H1 (cell line): ENCODE measurements at regions not wholly inside any gene's neighbourhood (a gene's known extent, or its start where the extent isn't known, plus 50 kb on each side); places are given as distances from the start of the nearest gene placed in this dataset.

Experiments
- CTCF ChIA-PET: fragments of 300-600 bp; sonication (Branson Sonifier 250); formaldehyde crosslinking; loops from one replicate; lab custom pipeline; 2021; ENCODE audit not compliant: partially characterized antibody; lab: Charles Lee
- POLR2A ChIA-PET: fragments of 300-600 bp; sonication (Branson Sonifier 250); formaldehyde crosslinking; loops from one replicate; lab custom pipeline; 2021; ENCODE audit warnings: inconsistent platforms; ENCODE audit not compliant: partially characterized antibody; lab: Charles Lee
- DNase-seq, 2 experiments: peaks; one replicate each; pipeline versions ENCODE4 v3.0.0 to v3.0.0-alpha.2; 2010 to 2022; ENCODE audit warnings: low spot score in 2 of 2, low read depth in 1 of 2, mixed read lengths in 1 of 2
- FAIRE-seq: peaks from 2 replicates; lab custom pipeline; 2011; peaks lifted over from hg19 to GRCh38; lab: Jason Lieb, UNC
- H2AFZ ChIP-seq: 2 replicates; pipeline ENCODE4 v1.8.1; 2012; ENCODE audit warnings: low read length, inconsistent platforms
- H2AK5ac ChIP-seq: 2 replicates; pipeline ENCODE4 v1.6.1; 2013; ENCODE audit warnings: low read depth, low read length
- H2BK120ac ChIP-seq: replicated peaks from 2 replicates; pipeline ENCODE3; 2013; ENCODE audit warnings: low read depth, low read length, inconsistent platforms
- H2BK12ac ChIP-seq: 2 replicates; pipeline ENCODE4 v1.6.1; 2013; ENCODE audit warnings: low read depth, low read length
- H2BK15ac ChIP-seq: 2 replicates; pipeline ENCODE4 v1.6.1; 2013; ENCODE audit warnings: low read length
- H2BK20ac ChIP-seq: 2 replicates; pipeline ENCODE4 v1.6.1; 2013; ENCODE audit warnings: low read length
- H2BK5ac ChIP-seq: 2 replicates; pipeline ENCODE4 v1.6.1; 2013; ENCODE audit warnings: low read depth, low read length
- H3K14ac ChIP-seq: 2 replicates; pipeline ENCODE4 v1.6.1; 2013; ENCODE audit warnings: inconsistent platforms; ENCODE audit not compliant: insufficient read length
- H3K18ac ChIP-seq: 2 replicates; pipeline ENCODE4 v1.6.1; 2013; ENCODE audit warnings: low read length; ENCODE audit errors: extremely low read depth
- H3K23ac ChIP-seq: 2 replicates; pipeline ENCODE4 v1.6.1; 2013; ENCODE audit warnings: inconsistent platforms; ENCODE audit not compliant: insufficient read length
- H3K23me2 ChIP-seq: 2 replicates; pipeline ENCODE4 v1.6.1; 2013; ENCODE audit warnings: low read depth, low read length
- H3K27ac ChIP-seq: 2 replicates; pipeline ENCODE4 v1.6.1; 2011; ENCODE audit warnings: low read depth, low read length, inconsistent platforms
- H3K27me3 ChIP-seq, 4 experiments: replicated peaks in 1 of 4; 1 replicate in 1 of 4; 2 replicates in 3 of 4; pipeline versions ENCODE4 v1.6.1 to v1.8.1; 2011 to 2013; ENCODE audit warnings: low read length in 3 of 4, mild to moderate bottlenecking in 3 of 4, inconsistent platforms in 2 of 4, mixed read lengths in 2 of 4, moderate library complexity in 1 of 4; ENCODE audit not compliant: control insufficient read depth in 3 of 4, insufficient read depth in 3 of 4; ENCODE audit errors: extremely low read depth in 1 of 4
- H3K36me3 ChIP-seq, 4 experiments: 2 replicates each; pipeline versions ENCODE4 v1.6.1 to v1.8.1; 2011 to 2013; ENCODE audit warnings: mild to moderate bottlenecking in 4 of 4, low read length in 3 of 4, moderate library complexity in 2 of 4, control low read depth in 1 of 4, inconsistent platforms in 1 of 4; ENCODE audit not compliant: insufficient read depth in 4 of 4, control insufficient read depth in 2 of 4
- H3K4ac ChIP-seq: replicated peaks from 2 replicates; pipeline ENCODE3; 2013; ENCODE audit warnings: low read length, low read depth, mixed read lengths, inconsistent platforms; ENCODE audit not compliant: insufficient read length
- H3K4me1 ChIP-seq, 4 experiments: replicated peaks in 1 of 4; 1 replicate in 1 of 4; 2 replicates in 3 of 4; pipeline versions ENCODE4 v1.6.1 to v1.8.1; 2011 to 2013; ENCODE audit warnings: low read length in 3 of 4, inconsistent platforms in 2 of 4, mixed read lengths in 1 of 4; ENCODE audit not compliant: insufficient read depth in 4 of 4, control insufficient read depth in 3 of 4
- H3K4me2 ChIP-seq, 2 experiments: 2 replicates each; pipeline versions ENCODE4 v1.6.1 to v1.8.1; 2011 to 2013; ENCODE audit warnings: low read depth in 2 of 2, low read length in 2 of 2, control low read depth in 1 of 2, inconsistent platforms in 1 of 2, mild to moderate bottlenecking in 1 of 2; ENCODE audit not compliant: insufficient read depth in 1 of 2
- H3K4me3 ChIP-seq, 4 experiments: fragments of 200-600, 300-600 bp in 1 of 4; sonication (generic), shearing (Covaris generic), sonication (Bioruptor Twin) in 1 of 4; 2 replicates each; pipeline versions ENCODE4 v1.5.1 to v1.8.1; 2011 to 2016; ENCODE audit warnings: low read length in 4 of 4, low read depth in 3 of 4, control low read depth in 2 of 4, inconsistent platforms in 2 of 4, mild to moderate bottlenecking in 2 of 4, mixed read lengths in 1 of 4, moderate library complexity in 1 of 4; ENCODE audit not compliant: insufficient read depth in 2 of 4; ENCODE audit errors: extremely low read depth in 1 of 4
- H3K56ac ChIP-seq: replicated peaks from 2 replicates; pipeline ENCODE3; 2013; ENCODE audit warnings: low read depth, mild to moderate bottlenecking, mixed read lengths, low read length, inconsistent platforms; ENCODE audit not compliant: insufficient read length
- H3K79me1 ChIP-seq: 2 replicates; pipeline ENCODE4 v1.6.1; 2013; ENCODE audit warnings: low read depth, low read length, control low read depth
- H3K79me2 ChIP-seq, 2 experiments: 2 replicates each; pipeline versions ENCODE4 v1.6.1 to v1.8.1; 2012 to 2013; ENCODE audit warnings: low read length in 2 of 2, mild to moderate bottlenecking in 2 of 2, inconsistent platforms in 1 of 2; ENCODE audit not compliant: insufficient read depth in 2 of 2, control insufficient read depth in 1 of 2
- H3K9ac ChIP-seq, 4 experiments: replicated peaks in 1 of 4; 1 replicate in 1 of 4; 2 replicates in 3 of 4; pipeline versions ENCODE4 v1.6.1 to v1.8.1; 2011 to 2013; ENCODE audit warnings: low read depth in 3 of 4, low read length in 3 of 4, control low read depth in 2 of 4, mild to moderate bottlenecking in 2 of 4, moderate library complexity in 2 of 4, inconsistent platforms in 1 of 4; ENCODE audit errors: extremely low read depth in 1 of 4
- H3K9me3 ChIP-seq, 2 experiments: 2 replicates each; pipeline versions ENCODE4 v1.6.1 to v1.8.1; 2012 to 2013; ENCODE audit warnings: mild to moderate bottlenecking in 2 of 2, moderate library complexity in 2 of 2, control low read depth in 1 of 2, inconsistent platforms in 1 of 2, low read depth in 1 of 2, low read length in 1 of 2, mixed read lengths in 1 of 2; ENCODE audit not compliant: insufficient read depth in 2 of 2
- H4K20me1 ChIP-seq, 2 experiments: replicated peaks in 1 of 2; 2 replicates each; pipeline versions ENCODE3 to v1.8.1; 2011 to 2013; ENCODE audit warnings: inconsistent platforms in 2 of 2, low read length in 2 of 2, mild to moderate bottlenecking in 1 of 2; ENCODE audit not compliant: insufficient read depth in 2 of 2, control insufficient read depth in 1 of 2
- H4K5ac ChIP-seq: 2 replicates; pipeline ENCODE4 v1.6.1; 2013; ENCODE audit warnings: low read length, low read depth, mixed read lengths, inconsistent platforms; ENCODE audit not compliant: insufficient read length
- H4K8ac ChIP-seq: 2 replicates; pipeline ENCODE4 v1.8.0; 2013; ENCODE audit warnings: mild to moderate bottlenecking, moderate library complexity, low read length, inconsistent platforms; ENCODE audit not compliant: insufficient read depth; ENCODE audit errors: extremely low read depth
- H4K91ac ChIP-seq: replicated peaks from 2 replicates; pipeline ENCODE3; 2013; ENCODE audit warnings: low read length, mixed read lengths, inconsistent platforms; ENCODE audit not compliant: insufficient read length
- ASH2L ChIP-seq: fragments of 200-600, 300-600 bp; sonication (generic); IDR thresholded peaks from one replicate; pipeline ENCODE4 v1.7.1; 2017; ENCODE audit warnings: low read length
- BACH1 ChIP-seq: IDR thresholded peaks from 2 replicates; pipeline ENCODE4 v1.6.1; 2012; ENCODE audit warnings: low read length, improper control_type of control experiment
- RAD21 ChIP-seq, 2 experiments: IDR thresholded peaks in 1 of 2; conservative IDR thresholded peaks in 1 of 2; 2 replicates each; pipeline ENCODE4 v1.6.1; 2011; ENCODE audit warnings: low read depth in 2 of 2, low read length in 2 of 2, improper control_type of control experiment in 1 of 2, inconsistent platforms in 1 of 2, mild to moderate bottlenecking in 1 of 2, moderate library complexity in 1 of 2
- TAF7 ChIP-seq: optimal IDR thresholded peaks from 2 replicates; pipeline ENCODE3; 2011; ENCODE audit warnings: low read depth, mild to moderate bottlenecking, inconsistent platforms, low read length, moderate library complexity, borderline replicate concordance
- WGBS, 2 experiments: shearing (Covaris generic) in 1 of 2; methylation state at CpG; one replicate each; pipeline versions ENCODE4 v1.1.6 to v1.1.7; 2013 to 2015; ENCODE audit warnings: low lambda C conversion rate in 2 of 2, mixed read lengths in 2 of 2, inconsistent platforms in 1 of 2, low coverage in 1 of 2, missing lambda C conversion rate in 1 of 2; ENCODE audit not compliant: insufficient replicate concordance in 2 of 2, insufficient coverage in 1 of 2, insufficient read length in 1 of 2; ENCODE audit errors: extremely low coverage in 1 of 2, missing lambda C conversion rate in 1 of 2; 5-methylcytosine and 5-hydroxymethylcytosine counted together

GRCh38 chr11:70719516-70719915 lies 321.2 kb downstream of the CTTN start:
- H2AFZ ChIP-seq: no peak overlapping the region
- H3K23me2 ChIP-seq: no peaks in the 10 kb centered on the region
- WGBS, 2 experiments: 88% methylated on average over 11 of the region's 11 CpGs; no CpG with 5 or more reads in 1 of the 2 experiments
- no peaks in the 10 kb centered on the region for H3K9me3 ChIP-seq
- no peak overlapping the region for H4K91ac ChIP-seq
- no peak overlapping the region for H2BK12ac ChIP-seq
- H3K14ac ChIP-seq: no peak overlapping the region
- H3K4me1 ChIP-seq: peaks cover 0 to under 1% (median 0%) of the 10 kb centered on the region in 4 experiments; a peak in 1 of 7 replicates
- no peak overlapping the region for H2BK15ac ChIP-seq
- H3K56ac ChIP-seq: no peak overlapping the region
- H3K27me3 ChIP-seq: no peaks in the 10 kb centered on the region
- no peaks in the 10 kb centered on the region for H3K36me3 ChIP-seq
- H2BK120ac ChIP-seq: no peak overlapping the region
- no peak overlapping the region for H3K4me2 ChIP-seq
- H4K5ac ChIP-seq: no peak overlapping the region
- H3K79me1 ChIP-seq: no peaks in the 10 kb centered on the region; the same call in 1 of the 2 replicates
- H4K20me1 ChIP-seq: peaks cover 0 to 10% of the 10 kb centered on the region in 2 experiments
- DNase-seq (no peak), FAIRE-seq (no peak)
- H3K27ac ChIP-seq: no peak overlapping the region
- H3K4me3 ChIP-seq: no peak overlapping the region
- TF ChIP-seq ASH2L (no peak), BACH1 (no peak), TAF7 (no peak), RAD21 (IDR thresholded peaks at IDR 0.05 in 1 of 2, conservative IDR thresholded peaks at IDR 0.05 in 1 of 2; ENCODE audit: low read depth in 2 of 2, low read length in 2 of 2) (no peak)
- no peak overlapping the region for H3K9ac ChIP-seq
- H4K8ac ChIP-seq: no peak overlapping the region
- H3K4ac ChIP-seq: no peak overlapping the region
- no peak overlapping the region for H2AK5ac ChIP-seq
- no peak overlapping the region for H2BK20ac ChIP-seq
- H3K79me2 ChIP-seq: no peaks in the 10 kb centered on the region
- no peak overlapping the region for H2BK5ac ChIP-seq
- H3K18ac ChIP-seq: no peak overlapping the region
- ChIA-PET CTCF (interaction anchor here (0.7 to 1.7 kb wide), 6 partner anchors 10 to 209 kb away, joined by 3 to 5 read pairs (median 3); no protein-coding TSS in a partner anchor), POLR2A (no interaction called here)
- no peak overlapping the region for H3K23ac ChIP-seq
